ENCODE measurements at regions not wholly inside any gene's neighbourhood (a gene's known extent, or its start where the extent isn't known, plus 50 kb on each side); places are given as distances from the start of the nearest gene placed in this dataset.

GRCh38 chr1:113253590-113253989 lies 136.7 kb upstream of the MAGI3 start:
- DNase-seq (ENCODE audit: extremely low read depth, insufficient read length) = no peak
- no peaks in the 10 kb centered on the region; the same call in 1 of the 2 replicates for H3K27me3 ChIP-seq (replicated peaks; ENCODE audit: control insufficient read depth, insufficient read depth, low read length)
- H3K36me3 ChIP-seq (ENCODE audit: control insufficient read depth, insufficient read depth, low read length) = no peaks in the 10 kb centered on the region
- no peak overlapping the region for H3K4me3 ChIP-seq (replicated peaks; ENCODE audit: low read depth, low read length)
- TF ChIP-seq CTCF (IDR thresholded peaks at IDR 0.05; ENCODE audit: insufficient read depth, low read length, poor library complexity, severe bottlenecking) = no peak

- no peaks in the 10 kb centered on the region; the same call in 1 of the 2 replicates for H3K27me3 ChIP-seq (replicated peaks; ENCODE audit: control insufficient read depth, insufficient read depth, low read length)
- no peak overlapping the region for H3K4me3 ChIP-seq (replicated peaks; ENCODE audit: low read depth, low read length)
- DNase-seq (ENCODE audit: extremely low read depth, insufficient read length) = no peak
- TF ChIP-seq CTCF (IDR thresholded peaks at IDR 0.05; ENCODE audit: insufficient read depth, low read length, poor library complexity, severe bottlenecking) = no peak
- H3K36me3 ChIP-seq (ENCODE audit: control insufficient read depth, insufficient read depth, low read length) = no peaks in the 10 kb centered on the region
These were observed 135.1 kb upstream of the MAGI3 start for GRCh38 chr1:113255038-113255719.

GRCh38 chr1:113255720-113256347 lies 134.5 kb upstream of the MAGI3 start:
- no peak overlapping the region for H3K4me3 ChIP-seq (replicated peaks; ENCODE audit: low read depth, low read length)
- no peaks in the 10 kb centered on the region for H3K36me3 ChIP-seq (ENCODE audit: control insufficient read depth, insufficient read depth, low read length)
- no peaks in the 10 kb centered on the region; the same call in 1 of the 2 replicates for H3K27me3 ChIP-seq (replicated peaks; ENCODE audit: control insufficient read depth, insufficient read depth, low read length)
- no peak for DNase-seq (ENCODE audit: extremely low read depth, insufficient read length)
- TF ChIP-seq CTCF (IDR thresholded peaks at IDR 0.05; ENCODE audit: insufficient read depth, low read length, poor library complexity, severe bottlenecking) = no peak

GRCh38 chr1:113256348-113256729 lies 134.0 kb upstream of the MAGI3 start:
- Histone ChIP-seq H3K36me3 (ENCODE audit: control insufficient read depth, insufficient read depth, low read length) (no peaks in the 10 kb centered on the region), H3K4me3 (replicated peaks; ENCODE audit: low read depth, low read length) (no peak overlapping the region), H3K27me3 (replicated peaks; ENCODE audit: control insufficient read depth, insufficient read depth, low read length) (no peaks in the 10 kb centered on the region; the same call in 1 of the 2 replicates)
- no peak for DNase-seq (ENCODE audit: extremely low read depth, insufficient read length)
- no peak for TF ChIP-seq CTCF (IDR thresholded peaks at IDR 0.05; ENCODE audit: insufficient read depth, low read length, poor library complexity, severe bottlenecking)

DNA sequence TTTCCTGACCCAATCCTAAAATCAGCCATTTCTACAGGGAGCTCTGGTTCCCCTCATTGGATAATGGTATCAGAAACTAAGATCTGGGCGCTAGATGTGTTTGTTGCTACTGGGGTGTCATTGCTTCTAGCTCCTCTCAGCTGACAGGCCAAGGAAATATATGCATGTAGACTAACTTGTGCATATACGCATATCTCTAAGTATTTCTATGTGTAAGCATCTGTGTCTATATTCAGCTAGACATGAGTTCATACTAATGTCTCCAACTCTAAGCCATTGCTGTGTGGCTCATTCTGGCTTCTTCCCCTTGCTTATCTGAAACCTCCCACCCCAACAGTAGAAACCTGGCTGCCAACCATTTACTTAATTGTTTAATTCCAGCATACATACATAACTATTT lies 130.3 kb upstream of the MAGI3 start:
- no peak for DNase-seq (ENCODE audit: extremely low read depth, insufficient read length)
- H3K36me3 ChIP-seq (ENCODE audit: control insufficient read depth, insufficient read depth, low read length) = no peaks in the 10 kb centered on the region
- TF ChIP-seq CTCF (IDR thresholded peaks at IDR 0.05; ENCODE audit: insufficient read depth, low read length, poor library complexity, severe bottlenecking) = no peak

More for the DNA sequence above, 130.3 kb upstream of the MAGI3 start:
- H3K4me3 ChIP-seq (replicated peaks; ENCODE audit: low read depth, low read length) = no peak overlapping the region
- H3K27me3 ChIP-seq (replicated peaks; ENCODE audit: control insufficient read depth, insufficient read depth, low read length) = no peaks in the 10 kb centered on the region; the same call in 1 of the 2 replicates
